ENCODE measurements at regions not wholly inside any gene's neighbourhood (a gene's known extent, or its start where the extent isn't known, plus 50 kb on each side); places are given as distances from the start of the nearest gene placed in this dataset.

DNA sequence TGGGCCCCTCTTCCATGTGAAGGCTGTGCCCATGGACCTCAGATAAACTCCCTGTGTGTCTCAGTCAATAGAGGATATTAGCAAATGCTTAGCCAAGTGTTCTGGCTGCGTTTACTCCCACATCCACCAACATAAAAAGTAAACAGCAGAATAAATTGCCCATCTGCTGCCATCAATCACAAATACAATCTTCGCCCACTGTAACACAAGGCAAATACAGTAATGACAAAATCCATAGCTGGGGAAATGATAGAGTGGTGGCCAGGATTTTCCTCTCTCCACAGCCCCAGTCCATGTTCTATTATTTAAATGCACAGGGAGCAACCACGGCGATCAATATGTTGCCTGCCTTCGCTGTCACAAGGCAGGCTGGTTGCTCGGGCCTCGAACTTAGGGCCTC, 376.5 kb downstream of the UQCRFS1 start:
- TF ChIP-seq, protein P1, sequence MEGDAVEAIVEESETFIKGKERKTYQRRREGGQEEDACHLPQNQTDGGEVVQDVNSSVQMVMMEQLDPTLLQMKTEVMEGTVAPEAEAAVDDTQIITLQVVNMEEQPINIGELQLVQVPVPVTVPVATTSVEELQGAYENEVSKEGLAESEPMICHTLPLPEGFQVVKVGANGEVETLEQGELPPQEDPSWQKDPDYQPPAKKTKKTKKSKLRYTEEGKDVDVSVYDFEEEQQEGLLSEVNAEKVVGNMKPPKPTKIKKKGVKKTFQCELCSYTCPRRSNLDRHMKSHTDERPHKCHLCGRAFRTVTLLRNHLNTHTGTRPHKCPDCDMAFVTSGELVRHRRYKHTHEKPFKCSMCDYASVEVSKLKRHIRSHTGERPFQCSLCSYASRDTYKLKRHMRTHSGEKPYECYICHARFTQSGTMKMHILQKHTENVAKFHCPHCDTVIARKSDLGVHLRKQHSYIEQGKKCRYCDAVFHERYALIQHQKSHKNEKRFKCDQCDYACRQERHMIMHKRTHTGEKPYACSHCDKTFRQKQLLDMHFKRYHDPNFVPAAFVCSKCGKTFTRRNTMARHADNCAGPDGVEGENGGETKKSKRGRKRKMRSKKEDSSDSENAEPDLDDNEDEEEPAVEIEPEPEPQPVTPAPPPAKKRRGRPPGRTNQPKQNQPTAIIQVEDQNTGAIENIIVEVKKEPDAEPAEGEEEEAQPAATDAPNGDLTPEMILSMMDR (IDR thresholded peaks at IDR 0.05), result no peak
- no peak for TF ChIP-seq POLR2A (IDR thresholded peaks at IDR 0.05)
